ENCODE measurements at regions not wholly inside any gene's neighbourhood (a gene's known extent, or its start where the extent isn't known, plus 50 kb on each side); places are given as distances from the start of the nearest gene placed in this dataset. TPM values are rescaled to one million over a fixed set of nuclear protein-coding genes. Genes with fewer than 3 reads are reported as not detected.

- no peak for DNase-seq (ENCODE audit: low spot score in 2 of 2)
- TF ChIP-seq EP300 (IDR thresholded peaks at IDR 0.05) = no peak
- TF ChIP-seq POLR2A (IDR thresholded peaks at IDR 0.05) = no peak
- TF ChIP-seq CTCF (IDR thresholded peaks at IDR 0.05) = no peak
- H3K27me3 ChIP-seq = no peaks in the 10 kb centered on the region
- no peaks in the 10 kb centered on the region for H3K9me3 ChIP-seq
- H3K36me3 ChIP-seq = no peaks in the 10 kb centered on the region
- no peaks in the 10 kb centered on the region for H3K4me1 ChIP-seq
- H3K4me3 ChIP-seq = no peak overlapping the region
- H3K27ac ChIP-seq = no peak overlapping the region
- WGBS, 2 donors = 68 to 69% methylated on average over 2 of the region's 2 CpGs
These were observed 54.9 kb upstream of the ADAMTS19 start for GRCh38 chr5:129405222-129405621.

DNA sequence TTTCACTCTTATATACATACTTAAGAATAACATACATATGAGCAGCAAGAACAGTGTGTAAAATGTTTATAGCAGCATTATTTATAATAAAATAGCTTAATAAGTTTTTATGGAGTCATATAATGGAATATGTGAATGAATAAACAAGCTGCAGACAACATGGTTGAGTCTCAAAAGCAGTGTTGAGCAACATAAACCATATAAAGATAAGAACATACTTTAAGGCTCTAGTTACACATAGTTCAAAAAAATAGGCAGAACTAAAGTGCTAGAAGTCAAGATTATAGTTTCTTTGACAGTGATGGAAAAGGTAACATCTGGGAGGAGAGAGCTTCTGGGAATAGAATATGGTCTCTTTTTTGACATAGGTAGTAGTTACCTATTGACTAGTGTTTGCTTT lies 53.7 kb upstream of the ADAMTS19 start:
- DNase-seq (ENCODE audit: low spot score in 2 of 2) = no peak
- H3K36me3 ChIP-seq = no peaks in the 10 kb centered on the region
- H3K4me3 ChIP-seq = no peak overlapping the region
- no peak overlapping the region for H3K27ac ChIP-seq
- no peaks in the 10 kb centered on the region for H3K27me3 ChIP-seq
- no peak for TF ChIP-seq EP300 (IDR thresholded peaks at IDR 0.05)
- no peak for TF ChIP-seq POLR2A (IDR thresholded peaks at IDR 0.05)
- TF ChIP-seq CTCF (IDR thresholded peaks at IDR 0.05) = no peak
- no peaks in the 10 kb centered on the region for H3K4me1 ChIP-seq
- H3K9me3 ChIP-seq = no peaks in the 10 kb centered on the region

Small RNAs in the stretch of these regions (small RNA-seq; reads per million reads assigned to genes)
- not detected for gene MIR4460
